ENCODE measurements at regions not wholly inside any gene's neighbourhood (a gene's known extent, or its start where the extent isn't known, plus 50 kb on each side); places are given as distances from the start of the nearest gene placed in this dataset.

DNA sequence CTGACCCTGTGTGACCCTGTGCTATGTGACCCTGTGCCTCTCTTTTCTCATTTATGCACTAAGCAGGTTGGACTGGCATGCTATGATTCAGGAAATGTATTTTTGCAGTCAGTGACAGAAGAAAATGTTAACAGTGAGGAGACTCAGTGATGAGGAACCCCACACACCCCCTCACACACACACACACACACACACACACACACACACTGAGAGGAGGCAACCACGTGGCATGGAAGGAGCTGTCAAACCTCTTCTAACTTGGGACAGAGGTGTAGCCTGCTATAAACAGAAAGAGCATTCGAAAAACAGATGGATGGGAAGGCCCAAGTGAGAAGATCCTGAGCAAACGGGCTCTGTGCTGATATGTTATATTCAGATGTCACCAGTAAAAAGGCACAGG, 57.9 kb upstream of the GRIA1 start:
- H3K27me3 ChIP-seq (replicated peaks in 1 of 2; ENCODE audit: control insufficient read depth in 2 of 2, insufficient read depth in 2 of 2, low read length in 1 of 2) = no peaks in the 10 kb centered on the region; a peak in 1 of 4 replicates
- BruUV-seq (replicated peaks) = no TSS peak

More for the DNA sequence above, 57.9 kb upstream of the GRIA1 start:
- H4K20me1 ChIP-seq (ENCODE audit: control insufficient read depth, insufficient read depth) = no peaks in the 10 kb centered on the region
- no peak for DNase-seq (ENCODE audit: low read depth, low spot score)
- H3K4me2 ChIP-seq (ENCODE audit: control insufficient read depth, insufficient read depth) = no peak overlapping the region
- no peaks in the 10 kb centered on the region for H3K4me1 ChIP-seq (ENCODE audit: control insufficient read depth, insufficient read depth, low read length)
- RAD21 ChIA-PET (ENCODE audit: unreplicated experiment) = no interaction called here
- ATAC-seq = no peak
- SMC1A ChIA-PET (ENCODE audit: uncharacterized antibody, unreplicated experiment) = no interaction called here
- TF ChIP-seq RBBP5 (conservative IDR thresholded peaks at IDR 0.05) (no peak), STAT1 (conservative IDR thresholded peaks at IDR 0.05) (no peak), NFYA (IDR thresholded peaks at IDR 0.05; ENCODE audit: borderline replicate concordance, low read depth, low read length) (no peak), EZH2 (IDR thresholded peaks at IDR 0.05; ENCODE audit: borderline replicate concordance, control insufficient read depth, low read depth, low read length) (no peak), MEF2A (IDR thresholded peaks at IDR 0.05; ENCODE audit: insufficient read depth, low read depth, low read length) (no peak), CREM (IDR thresholded peaks at IDR 0.05; ENCODE audit: low read depth) (no peak), FOS (IDR thresholded peaks at IDR 0.05; ENCODE audit: borderline replicate concordance, extremely low read depth, insufficient read length) (no peak), ETV6 (conservative IDR thresholded peaks at IDR 0.05 in 1 of 2, IDR thresholded peaks at IDR 0.05 in 1 of 2; ENCODE audit: borderline replicate concordance in 1 of 2, low read depth in 1 of 2) (no peak), IKZF2 (IDR thresholded peaks at IDR 0.05) (no peak), POLR2AphosphoS2 (IDR thresholded peaks at IDR 0.05; ENCODE audit: low read depth, low read length) (no peak), BRCA1 (IDR thresholded peaks at IDR 0.05; ENCODE audit: low read depth, low read length) (no peak), IRF4 (IDR thresholded peaks at IDR 0.05; ENCODE audit: low read depth, low read length) (no peak), CBX3 (IDR thresholded peaks at IDR 0.05; ENCODE audit: borderline replicate concordance, low read depth) (no peak), CHD1 (IDR thresholded peaks at IDR 0.05; ENCODE audit: low read depth, low read length) (no peak), ESRRA (IDR thresholded peaks at IDR 0.05; ENCODE audit: low read length) (no peak)
- TF ChIP-seq, protein P1, sequence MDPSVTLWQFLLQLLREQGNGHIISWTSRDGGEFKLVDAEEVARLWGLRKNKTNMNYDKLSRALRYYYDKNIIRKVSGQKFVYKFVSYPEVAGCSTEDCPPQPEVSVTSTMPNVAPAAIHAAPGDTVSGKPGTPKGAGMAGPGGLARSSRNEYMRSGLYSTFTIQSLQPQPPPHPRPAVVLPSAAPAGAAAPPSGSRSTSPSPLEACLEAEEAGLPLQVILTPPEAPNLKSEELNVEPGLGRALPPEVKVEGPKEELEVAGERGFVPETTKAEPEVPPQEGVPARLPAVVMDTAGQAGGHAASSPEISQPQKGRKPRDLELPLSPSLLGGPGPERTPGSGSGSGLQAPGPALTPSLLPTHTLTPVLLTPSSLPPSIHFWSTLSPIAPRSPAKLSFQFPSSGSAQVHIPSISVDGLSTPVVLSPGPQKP (IDR thresholded peaks at IDR 0.05; ENCODE audit: low read depth, low read length) = no peak
- TF ChIP-seq, protein P2, sequence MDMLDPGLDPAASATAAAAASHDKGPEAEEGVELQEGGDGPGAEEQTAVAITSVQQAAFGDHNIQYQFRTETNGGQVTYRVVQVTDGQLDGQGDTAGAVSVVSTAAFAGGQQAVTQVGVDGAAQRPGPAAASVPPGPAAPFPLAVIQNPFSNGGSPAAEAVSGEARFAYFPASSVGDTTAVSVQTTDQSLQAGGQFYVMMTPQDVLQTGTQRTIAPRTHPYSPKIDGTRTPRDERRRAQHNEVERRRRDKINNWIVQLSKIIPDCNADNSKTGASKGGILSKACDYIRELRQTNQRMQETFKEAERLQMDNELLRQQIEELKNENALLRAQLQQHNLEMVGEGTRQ (IDR thresholded peaks at IDR 0.05; ENCODE audit: borderline replicate concordance, low read depth, low read length) = no peak
- TF ChIP-seq, protein P3, sequence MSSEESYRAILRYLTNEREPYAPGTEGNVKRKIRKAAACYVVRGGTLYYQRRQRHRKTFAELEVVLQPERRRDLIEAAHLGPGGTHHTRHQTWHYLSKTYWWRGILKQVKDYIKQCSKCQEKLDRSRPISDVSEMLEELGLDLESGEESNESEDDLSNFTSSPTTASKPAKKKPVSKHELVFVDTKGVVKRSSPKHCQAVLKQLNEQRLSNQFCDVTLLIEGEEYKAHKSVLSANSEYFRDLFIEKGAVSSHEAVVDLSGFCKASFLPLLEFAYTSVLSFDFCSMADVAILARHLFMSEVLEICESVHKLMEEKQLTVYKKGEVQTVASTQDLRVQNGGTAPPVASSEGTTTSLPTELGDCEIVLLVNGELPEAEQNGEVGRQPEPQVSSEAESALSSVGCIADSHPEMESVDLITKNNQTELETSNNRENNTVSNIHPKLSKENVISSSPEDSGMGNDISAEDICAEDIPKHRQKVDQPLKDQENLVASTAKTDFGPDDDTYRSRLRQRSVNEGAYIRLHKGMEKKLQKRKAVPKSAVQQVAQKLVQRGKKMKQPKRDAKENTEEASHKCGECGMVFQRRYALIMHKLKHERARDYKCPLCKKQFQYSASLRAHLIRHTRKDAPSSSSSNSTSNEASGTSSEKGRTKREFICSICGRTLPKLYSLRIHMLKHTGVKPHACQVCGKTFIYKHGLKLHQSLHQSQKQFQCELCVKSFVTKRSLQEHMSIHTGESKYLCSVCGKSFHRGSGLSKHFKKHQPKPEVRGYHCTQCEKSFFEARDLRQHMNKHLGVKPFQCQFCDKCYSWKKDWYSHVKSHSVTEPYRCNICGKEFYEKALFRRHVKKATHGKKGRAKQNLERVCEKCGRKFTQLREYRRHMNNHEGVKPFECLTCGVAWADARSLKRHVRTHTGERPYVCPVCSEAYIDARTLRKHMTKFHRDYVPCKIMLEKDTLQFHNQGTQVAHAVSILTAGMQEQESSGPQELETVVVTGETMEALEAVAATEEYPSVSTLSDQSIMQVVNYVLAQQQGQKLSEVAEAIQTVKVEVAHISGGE (CRISPR knock-in tag; IDR thresholded peaks at IDR 0.05) = no peak
- TF ChIP-seq, protein P4, sequence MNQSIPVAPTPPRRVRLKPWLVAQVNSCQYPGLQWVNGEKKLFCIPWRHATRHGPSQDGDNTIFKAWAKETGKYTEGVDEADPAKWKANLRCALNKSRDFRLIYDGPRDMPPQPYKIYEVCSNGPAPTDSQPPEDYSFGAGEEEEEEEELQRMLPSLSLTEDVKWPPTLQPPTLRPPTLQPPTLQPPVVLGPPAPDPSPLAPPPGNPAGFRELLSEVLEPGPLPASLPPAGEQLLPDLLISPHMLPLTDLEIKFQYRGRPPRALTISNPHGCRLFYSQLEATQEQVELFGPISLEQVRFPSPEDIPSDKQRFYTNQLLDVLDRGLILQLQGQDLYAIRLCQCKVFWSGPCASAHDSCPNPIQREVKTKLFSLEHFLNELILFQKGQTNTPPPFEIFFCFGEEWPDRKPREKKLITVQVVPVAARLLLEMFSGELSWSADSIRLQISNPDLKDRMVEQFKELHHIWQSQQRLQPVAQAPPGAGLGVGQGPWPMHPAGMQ (IDR thresholded peaks at IDR 0.05; ENCODE audit: borderline replicate concordance) = no peak
- H3K9ac ChIP-seq (ENCODE audit: control insufficient read depth, insufficient read depth, low read length) = no peak overlapping the region
- no peak overlapping the region for H2AFZ ChIP-seq (ENCODE audit: control insufficient read depth, low read depth, low read length)
- in situ Hi-C loops (cut with MboI) = no loop called here
- H3K36me3 ChIP-seq (ENCODE audit: control insufficient read depth in 2 of 2, insufficient read depth in 2 of 2, low read length in 1 of 2) = no peaks in the 10 kb centered on the region
- CTCF ChIA-PET = no interaction called here
- no peak for FAIRE-seq
- intact Hi-C loops (cut with micrococcal nuclease; ENCODE audit: unreplicated experiment) = no loop called here
- no peak overlapping the region for H3K4me3 ChIP-seq
- POLR2A ChIA-PET = no interaction called here
- H3K9me3 ChIP-seq (replicated peaks; ENCODE audit: control insufficient read depth, insufficient read depth, low read length) = no peaks in the 10 kb centered on the region
- no peaks in the 10 kb centered on the region for H3K79me2 ChIP-seq (ENCODE audit: control insufficient read depth, insufficient read depth, low read length)
- H3K27ac ChIP-seq (ENCODE audit: control insufficient read depth, insufficient read depth) = no peak overlapping the region
- 16% methylated on average over 3 of the region's 3 CpGs for WGBS (ENCODE audit: insufficient coverage, insufficient replicate concordance, low lambda C conversion rate, missing lambda C conversion rate)
